GM06990 (cell line): ENCODE measurements at regions not wholly inside any gene's neighbourhood (a gene's known extent, or its start where the extent isn't known, plus 50 kb on each side); places are given as distances from the start of the nearest gene placed in this dataset.

Experiments
- DNase-seq: peaks from one replicate; pipeline ENCODE4 v3.0.0-alpha.2; 2011; ENCODE audit not compliant: insufficient read length; ENCODE audit errors: extremely low read depth
- H3K27me3 ChIP-seq: replicated peaks from 2 replicates; pipeline ENCODE4 v1.6.0; 2011; ENCODE audit warnings: low read length; ENCODE audit not compliant: control insufficient read depth, insufficient read depth
- H3K36me3 ChIP-seq: 2 replicates; pipeline ENCODE4 v1.5.1; 2011; ENCODE audit warnings: low read length; ENCODE audit not compliant: control insufficient read depth, insufficient read depth
- H3K4me3 ChIP-seq: replicated peaks from 2 replicates; pipeline ENCODE4 v1.5.1; 2011; ENCODE audit warnings: low read depth, mild to moderate bottlenecking, control low read depth, low read length
- TF ChIP-seq, protein P1 (sequence below): IDR thresholded peaks from 2 replicates; pipeline ENCODE4 v1.5.1; 2011; ENCODE audit warnings: low read length, control low read depth, mild to moderate bottlenecking, inconsistent platforms; ENCODE audit not compliant: insufficient read depth, poor library complexity, severe bottlenecking

GRCh38 chr2:37827455-37827854 lies 97.6 kb upstream of the RMDN2 start:
- no peak for DNase-seq
- Histone ChIP-seq H3K36me3 (no peaks in the 10 kb centered on the region), H3K27me3 (no peaks in the 10 kb centered on the region), H3K4me3 (no peak overlapping the region)
- TF ChIP-seq, protein P1, sequence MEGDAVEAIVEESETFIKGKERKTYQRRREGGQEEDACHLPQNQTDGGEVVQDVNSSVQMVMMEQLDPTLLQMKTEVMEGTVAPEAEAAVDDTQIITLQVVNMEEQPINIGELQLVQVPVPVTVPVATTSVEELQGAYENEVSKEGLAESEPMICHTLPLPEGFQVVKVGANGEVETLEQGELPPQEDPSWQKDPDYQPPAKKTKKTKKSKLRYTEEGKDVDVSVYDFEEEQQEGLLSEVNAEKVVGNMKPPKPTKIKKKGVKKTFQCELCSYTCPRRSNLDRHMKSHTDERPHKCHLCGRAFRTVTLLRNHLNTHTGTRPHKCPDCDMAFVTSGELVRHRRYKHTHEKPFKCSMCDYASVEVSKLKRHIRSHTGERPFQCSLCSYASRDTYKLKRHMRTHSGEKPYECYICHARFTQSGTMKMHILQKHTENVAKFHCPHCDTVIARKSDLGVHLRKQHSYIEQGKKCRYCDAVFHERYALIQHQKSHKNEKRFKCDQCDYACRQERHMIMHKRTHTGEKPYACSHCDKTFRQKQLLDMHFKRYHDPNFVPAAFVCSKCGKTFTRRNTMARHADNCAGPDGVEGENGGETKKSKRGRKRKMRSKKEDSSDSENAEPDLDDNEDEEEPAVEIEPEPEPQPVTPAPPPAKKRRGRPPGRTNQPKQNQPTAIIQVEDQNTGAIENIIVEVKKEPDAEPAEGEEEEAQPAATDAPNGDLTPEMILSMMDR = no peak

GRCh38 chr2:37827911-37828511 lies 97.1 kb upstream of the RMDN2 start:
- H3K27me3 ChIP-seq = no peaks in the 10 kb centered on the region
- H3K36me3 ChIP-seq = no peaks in the 10 kb centered on the region
- TF ChIP-seq, protein P1 = no peak
- no peak for DNase-seq
- H3K4me3 ChIP-seq = no peak overlapping the region

- DNase-seq = no peak
- no peaks in the 10 kb centered on the region for H3K27me3 ChIP-seq
- H3K36me3 ChIP-seq = no peaks in the 10 kb centered on the region
- TF ChIP-seq, protein P1 = no peak
- H3K4me3 ChIP-seq = no peak overlapping the region
Observed at GRCh38 chr2:37829202-37829601, 95.9 kb upstream of the RMDN2 start.

DNA sequence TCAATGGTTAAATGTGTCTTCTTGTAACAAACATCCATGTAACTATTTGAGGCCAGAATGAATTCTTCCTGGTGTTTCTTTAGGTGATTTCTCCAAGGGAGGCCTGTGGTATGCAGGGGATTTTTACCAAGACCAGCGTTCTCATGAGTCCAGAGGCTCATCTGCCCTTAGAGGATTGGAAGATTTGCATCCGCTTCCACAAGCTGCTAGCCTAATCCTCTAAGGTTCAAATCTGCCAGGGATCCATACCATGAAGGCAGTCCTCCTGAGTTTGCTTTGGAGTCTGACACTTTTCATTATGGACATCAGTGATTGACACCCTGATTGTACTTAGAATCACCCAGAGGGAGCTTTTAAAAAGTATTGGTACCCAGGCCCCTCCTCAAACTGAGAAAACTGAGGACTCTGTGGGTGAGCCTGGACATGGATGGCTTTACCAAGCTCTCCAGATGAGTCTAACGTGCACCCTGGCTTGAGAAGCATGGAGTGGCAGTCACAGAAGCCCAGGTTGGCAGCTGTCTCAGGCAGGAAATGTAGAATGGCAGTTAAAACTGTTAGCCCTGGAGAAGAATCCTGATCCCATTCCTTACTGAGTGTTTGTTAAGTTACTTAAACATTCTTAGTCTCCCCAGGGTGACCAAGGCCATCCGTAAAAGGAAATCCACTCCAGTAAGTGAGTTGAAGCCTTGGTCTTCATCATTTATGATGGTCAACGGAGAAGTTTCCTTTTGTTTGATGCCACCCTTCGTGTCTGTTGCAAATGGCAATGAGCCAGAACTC lies 95.3 kb upstream of the RMDN2 start:
- no peak for DNase-seq
- Histone ChIP-seq H3K27me3 (no peaks in the 10 kb centered on the region), H3K36me3 (no peaks in the 10 kb centered on the region), H3K4me3 (no peak overlapping the region)
- TF ChIP-seq, protein P1 = no peak

- DNase-seq = no peak
- no peaks in the 10 kb centered on the region for H3K27me3 ChIP-seq
- no peaks in the 10 kb centered on the region for H3K36me3 ChIP-seq
- no peak overlapping the region for H3K4me3 ChIP-seq
- TF ChIP-seq, protein P1 = no peak
Observed at GRCh38 chr2:37830636-37831035, 94.5 kb upstream of the RMDN2 start.
